ENCODE measurements at regions not wholly inside any gene's neighbourhood (a gene's known extent, or its start where the extent isn't known, plus 50 kb on each side); places are given as distances from the start of the nearest gene placed in this dataset.

GRCh38 chr12:61138415-61138759 is 1121.8 kb upstream of the USP15 start:
- Histone ChIP-seq H2AFZ (ENCODE audit: low read length) (no peak overlapping the region), H4K5ac (ENCODE audit: insufficient read length, low read depth, low read length) (no peak overlapping the region), H2BK5ac (ENCODE audit: low read depth, low read length) (no peak overlapping the region), H3K79me2 (ENCODE audit: control insufficient read depth in 1 of 2, insufficient read depth in 2 of 2, low read length in 2 of 2) (no peaks in the 10 kb centered on the region), H2BK12ac (ENCODE audit: low read depth, low read length) (no peak overlapping the region), H3K56ac (replicated peaks; ENCODE audit: insufficient read length, low read depth, low read length) (no peak overlapping the region), H3K23ac (ENCODE audit: insufficient read length) (no peak overlapping the region), H3K79me1 (ENCODE audit: low read depth, low read length) (no peaks in the 10 kb centered on the region), H3K14ac (ENCODE audit: insufficient read length) (no peak overlapping the region), H4K91ac (replicated peaks; ENCODE audit: insufficient read length, low read length) (no peak overlapping the region), H3K9me3 (ENCODE audit: insufficient read depth in 2 of 2, low read depth in 1 of 2, low read length in 1 of 2) (no peaks in the 10 kb centered on the region), H2BK20ac (ENCODE audit: low read length) (no peak overlapping the region), H3K36me3 (ENCODE audit: control insufficient read depth in 2 of 4, insufficient read depth in 4 of 4, low read length in 3 of 4) (no peaks in the 10 kb centered on the region), H2BK120ac (replicated peaks; ENCODE audit: low read depth, low read length) (no peak overlapping the region), H4K20me1 (replicated peaks in 1 of 2; ENCODE audit: control insufficient read depth in 1 of 2, insufficient read depth in 2 of 2, low read length in 2 of 2) (no peaks in the 10 kb centered on the region), H3K27me3 (replicated peaks in 1 of 4; ENCODE audit: control insufficient read depth in 3 of 4, extremely low read depth in 1 of 4, insufficient read depth in 3 of 4, low read length in 3 of 4) (no peaks in the 10 kb centered on the region), H2BK15ac (ENCODE audit: low read length) (no peak overlapping the region), H3K27ac (ENCODE audit: low read depth, low read length) (no peak overlapping the region), H4K8ac (ENCODE audit: extremely low read depth, insufficient read depth, low read length) (no peak overlapping the region), H3K4ac (replicated peaks; ENCODE audit: insufficient read length, low read depth, low read length) (no peak overlapping the region), H3K9ac (replicated peaks in 1 of 4; ENCODE audit: extremely low read depth in 1 of 4, low read depth in 3 of 4, low read length in 3 of 4) (no peak overlapping the region), H3K18ac (ENCODE audit: extremely low read depth, low read length) (no peak overlapping the region), H3K4me3 (ENCODE audit: extremely low read depth in 1 of 4, insufficient read depth in 2 of 4, low read depth in 3 of 4, low read length in 4 of 4) (no peak overlapping the region), H3K23me2 (ENCODE audit: low read depth, low read length) (no peaks in the 10 kb centered on the region), H2AK5ac (ENCODE audit: low read depth, low read length) (no peak overlapping the region), H3K4me1 (replicated peaks in 1 of 4; ENCODE audit: control insufficient read depth in 3 of 4, insufficient read depth in 4 of 4, low read length in 3 of 4) (no peaks in the 10 kb centered on the region), H3K4me2 (ENCODE audit: insufficient read depth in 1 of 2, low read depth in 2 of 2, low read length in 2 of 2) (no peak overlapping the region)
- FAIRE-seq (no peak), DNase-seq (ENCODE audit: low read depth in 1 of 2, low spot score in 2 of 2) (no peak)
- ChIA-PET POLR2A (ENCODE audit: partially characterized antibody) (no interaction called here), CTCF (ENCODE audit: partially characterized antibody) (no interaction called here)
- TF ChIP-seq EGR1 (IDR thresholded peaks at IDR 0.05; ENCODE audit: borderline replicate concordance, low read depth, low read length): no peak
- no peak for TF ChIP-seq RAD21 (IDR thresholded peaks at IDR 0.05 in 1 of 2, conservative IDR thresholded peaks at IDR 0.05 in 1 of 2; ENCODE audit: low read depth in 2 of 2, low read length in 2 of 2)
